ENCODE measurements at regions not wholly inside any gene's neighbourhood (a gene's known extent, or its start where the extent isn't known, plus 50 kb on each side); places are given as distances from the start of the nearest gene placed in this dataset.

GRCh38 chr12:125492354-125493270 lies 427.4 kb downstream of the AACS start:
- DNase-seq (ENCODE audit: low read depth) = no peak

GRCh38 chr12:125493704-125494308 lies 428.6 kb downstream of the AACS start:
- no peak for DNase-seq (ENCODE audit: low read depth)

- DNase-seq (ENCODE audit: low read depth) = no peak
These were observed 437.9 kb downstream of the AACS start for GRCh38 chr12:125503128-125503527.

GRCh38 chr12:125509195-125509594 lies 444.0 kb downstream of the AACS start:
- DNase-seq (ENCODE audit: low read depth) = no peak

GRCh38 chr12:125512541-125513298 lies 447.5 kb downstream of the AACS start:
- DNase-seq (ENCODE audit: low read depth) = no peak

- no peak for DNase-seq (ENCODE audit: low read depth)
These were observed 450.7 kb downstream of the AACS start for GRCh38 chr12:125515887-125516286.

GRCh38 chr12:125518074-125518473 lies 452.8 kb downstream of the AACS start:
- DNase-seq (ENCODE audit: low read depth) = peak; percentile 16

GRCh38 chr12:125519026-125519651 lies 453.9 kb downstream of the AACS start:
- DNase-seq (ENCODE audit: low read depth) = no peak

- no peak for DNase-seq (ENCODE audit: low read depth)
These were observed 460.6 kb downstream of the AACS start for GRCh38 chr12:125525879-125526278.

- no peak for DNase-seq (ENCODE audit: low read depth)
These were observed 463.0 kb downstream of the AACS start for GRCh38 chr12:125528281-125528680.

- DNase-seq (ENCODE audit: low read depth) = no peak
These were observed 465.0 kb downstream of the AACS start for GRCh38 chr12:125530201-125530600.

GRCh38 chr12:125530876-125531275 lies 465.6 kb downstream of the AACS start:
- DNase-seq (ENCODE audit: low read depth) = no peak

- no peak for DNase-seq (ENCODE audit: low read depth)
These were observed 466.3 kb downstream of the AACS start for GRCh38 chr12:125531574-125531973.

GRCh38 chr12:125533434-125534029 lies 468.3 kb downstream of the AACS start:
- peak; percentile 43 for DNase-seq (ENCODE audit: low read depth)

GRCh38 chr12:125538401-125539199 lies 473.4 kb downstream of the AACS start:
- DNase-seq (ENCODE audit: low read depth) = no peak

GRCh38 chr12:125540580-125541204 lies 475.5 kb downstream of the AACS start:
- no peak for DNase-seq (ENCODE audit: low read depth)

GRCh38 chr12:125544960-125545359 lies 479.7 kb downstream of the AACS start:
- DNase-seq (ENCODE audit: low read depth) = peak; percentile 8

- DNase-seq (ENCODE audit: low read depth) = no peak
These were observed 483.9 kb downstream of the AACS start for GRCh38 chr12:125549171-125549570.

GRCh38 chr12:125549836-125550235 lies 484.6 kb downstream of the AACS start:
- DNase-seq (ENCODE audit: low read depth) = no peak

GRCh38 chr12:125552295-125552694 lies 487.1 kb downstream of the AACS start:
- no peak for DNase-seq (ENCODE audit: low read depth)

All from Daoy (cell line).